MM.1S (cell line): ENCODE measurements at regions not wholly inside any gene's neighbourhood (a gene's known extent, or its start where the extent isn't known, plus 50 kb on each side); places are given as distances from the start of the nearest gene placed in this dataset.

Source experiments
- EZH2phosphoT487 ChIP-seq: fragments of 300-600 bp; sonication (generic); IDR thresholded peaks from 2 replicates; pipeline ENCODE4 v1.6.1; 2018; ENCODE audit warnings: antibody characterized with exemption, low read length
- TF ChIP-seq, protein P1 (sequence below): fragments of 300-600 bp; sonication (generic); IDR thresholded peaks from 2 replicates; pipeline ENCODE4 v1.5.1; 2016; ENCODE audit warnings: antibody characterized with exemption, low read length, mixed read lengths

DNA sequence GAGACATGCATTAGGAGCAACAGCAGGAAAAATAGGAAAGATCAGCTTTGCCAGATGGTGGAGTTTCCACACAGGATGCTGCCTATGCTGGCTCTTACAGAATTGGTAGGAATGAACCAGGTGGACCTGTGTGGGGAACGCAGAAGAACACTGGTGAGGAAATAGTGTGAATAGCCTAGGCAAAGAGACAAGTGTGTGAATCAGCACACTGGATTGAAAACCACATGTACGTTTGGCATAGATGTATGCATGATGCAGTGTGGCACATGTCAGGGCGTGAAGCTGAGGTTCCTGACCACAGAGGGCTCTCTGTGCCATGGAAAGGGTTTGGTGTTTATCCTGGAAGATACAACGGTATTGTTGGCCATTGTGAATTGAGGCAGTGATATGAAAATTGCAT, 156.5 kb upstream of the SLC10A2 start:
- TF ChIP-seq, protein P1, sequence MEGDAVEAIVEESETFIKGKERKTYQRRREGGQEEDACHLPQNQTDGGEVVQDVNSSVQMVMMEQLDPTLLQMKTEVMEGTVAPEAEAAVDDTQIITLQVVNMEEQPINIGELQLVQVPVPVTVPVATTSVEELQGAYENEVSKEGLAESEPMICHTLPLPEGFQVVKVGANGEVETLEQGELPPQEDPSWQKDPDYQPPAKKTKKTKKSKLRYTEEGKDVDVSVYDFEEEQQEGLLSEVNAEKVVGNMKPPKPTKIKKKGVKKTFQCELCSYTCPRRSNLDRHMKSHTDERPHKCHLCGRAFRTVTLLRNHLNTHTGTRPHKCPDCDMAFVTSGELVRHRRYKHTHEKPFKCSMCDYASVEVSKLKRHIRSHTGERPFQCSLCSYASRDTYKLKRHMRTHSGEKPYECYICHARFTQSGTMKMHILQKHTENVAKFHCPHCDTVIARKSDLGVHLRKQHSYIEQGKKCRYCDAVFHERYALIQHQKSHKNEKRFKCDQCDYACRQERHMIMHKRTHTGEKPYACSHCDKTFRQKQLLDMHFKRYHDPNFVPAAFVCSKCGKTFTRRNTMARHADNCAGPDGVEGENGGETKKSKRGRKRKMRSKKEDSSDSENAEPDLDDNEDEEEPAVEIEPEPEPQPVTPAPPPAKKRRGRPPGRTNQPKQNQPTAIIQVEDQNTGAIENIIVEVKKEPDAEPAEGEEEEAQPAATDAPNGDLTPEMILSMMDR: no peak
- no peak for TF ChIP-seq EZH2phosphoT487
